ENCODE measurements at regions not wholly inside any gene's neighbourhood (a gene's known extent, or its start where the extent isn't known, plus 50 kb on each side); places are given as distances from the start of the nearest gene placed in this dataset.

DNA sequence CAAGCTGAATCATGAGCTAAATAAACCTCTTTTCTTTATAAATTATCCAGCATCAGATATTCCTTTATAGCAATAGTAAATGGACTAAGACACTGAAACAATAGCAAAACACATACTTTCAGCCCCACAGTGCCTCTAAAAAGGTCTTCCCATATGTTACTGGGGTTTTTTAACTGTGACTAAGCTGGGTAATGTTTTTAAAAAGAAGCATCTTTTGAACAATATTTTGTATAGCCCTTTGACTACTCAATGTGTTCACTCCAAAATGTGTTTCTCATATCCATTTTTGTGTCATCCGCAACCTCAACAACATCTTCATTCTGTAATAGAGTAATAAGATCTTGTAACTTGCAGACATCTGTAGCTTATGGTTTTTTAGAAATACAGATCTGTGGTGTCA is 218.7 kb upstream of the S100G start:
- TF ChIP-seq POLR2AphosphoS5 (IDR thresholded peaks at IDR 0.05; ENCODE audit: low read depth, low read length) (no peak), POLR2A (IDR thresholded peaks at IDR 0.05; ENCODE audit: low read depth, low read length) (no peak), TAF1 (IDR thresholded peaks at IDR 0.05; ENCODE audit: borderline replicate concordance, low read depth, low read length) (no peak)
